Neural progenitor cell (in vitro differentiated cells): ENCODE measurements at regions not wholly inside any gene's neighbourhood (a gene's known extent, or its start where the extent isn't known, plus 50 kb on each side); places are given as distances from the start of the nearest gene placed in this dataset.

Experiments
- DNase-seq: peaks from one replicate; pipeline ENCODE4 v3.0.0-alpha.2; 2016; ENCODE audit warnings: low spot score
- H2AFZ ChIP-seq: fragments of 200-600 bp; sonication (generic); replicated peaks from 2 replicates; pipeline ENCODE4 v1.6.1; 2016; ENCODE audit warnings: antibody characterized with exemption
- H3F3A ChIP-seq: fragments of 200-600 bp; sonication (generic); 2 replicates; pipeline ENCODE4 v1.6.1; 2016; ENCODE audit warnings: antibody characterized with exemption, low read depth
- H3K27ac ChIP-seq: fragments of 200-600 bp; sonication (generic); 2 replicates; pipeline ENCODE4 v1.5.1; 2016; ENCODE audit warnings: mild to moderate bottlenecking
- H3K27me3 ChIP-seq: fragments of 200-600 bp; sonication (generic); 2 replicates; pipeline ENCODE4 v1.6.1; 2016; ENCODE audit warnings: mild to moderate bottlenecking, moderate library complexity
- H3K36me3 ChIP-seq: fragments of 200-600 bp; sonication (generic); 2 replicates; pipeline ENCODE4 v1.5.1; 2016
- H3K4me1 ChIP-seq: fragments of 200-600 bp; sonication (generic); 2 replicates; pipeline ENCODE4 v1.6.1; 2016; ENCODE audit warnings: mixed run types
- H3K4me2 ChIP-seq: fragments of 200-600 bp; sonication (generic); 2 replicates; pipeline ENCODE4 v1.6.1; 2016
- H3K4me3 ChIP-seq: fragments of 200-600 bp; sonication (generic); 2 replicates; pipeline ENCODE4 v1.5.1; 2016
- H3K79me2 ChIP-seq: fragments of 200-600 bp; sonication (generic); 2 replicates; pipeline ENCODE4 v1.6.1; 2016; ENCODE audit warnings: low read depth
- H3K9ac ChIP-seq: fragments of 200-600 bp; sonication (generic); 2 replicates; pipeline ENCODE4 v1.6.1; 2016
- H3K9me3 ChIP-seq: fragments of 200-600 bp; sonication (generic); 2 replicates; pipeline ENCODE4 v1.5.1; 2016; ENCODE audit warnings: low read depth
- H4K20me1 ChIP-seq: fragments of 200-600 bp; sonication (generic); 2 replicates; pipeline ENCODE4 v1.6.1; 2016; ENCODE audit warnings: low read depth
- H3K27ac Mint-ChIP-seq: 3 replicates; pipeline ENCODE4 v1.8.0; 2021; ENCODE audit warnings: mixed read lengths
- H3K27me3 Mint-ChIP-seq: 2 replicates; pipeline ENCODE4 v1.8.0; 2022; ENCODE audit warnings: low read depth, mild to moderate bottlenecking, inconsistent platforms, moderate library complexity, mixed read lengths; ENCODE audit not compliant: insufficient read depth
- H3K36me3 Mint-ChIP-seq: 3 replicates; pipeline ENCODE4 v1.8.0; 2021; ENCODE audit warnings: mixed read lengths
- H3K4me1 Mint-ChIP-seq: 3 replicates; pipeline ENCODE4 v1.8.0; 2021; ENCODE audit warnings: mixed read lengths
- H3K4me3 Mint-ChIP-seq: 3 replicates; pipeline ENCODE4 v1.8.0; 2021; ENCODE audit warnings: mild to moderate bottlenecking, moderate library complexity, mixed read lengths
- H3K9me3 Mint-ChIP-seq: 3 replicates; pipeline ENCODE4 v1.8.0; 2020; ENCODE audit warnings: mixed read lengths
- EZH2 ChIP-seq: fragments of 200-600 bp; sonication (generic); IDR thresholded peaks from 2 replicates; pipeline ENCODE4 v1.6.1; 2017; ENCODE audit warnings: antibody characterized with exemption, mild to moderate bottlenecking, moderate library complexity
- EZH2phosphoT487 ChIP-seq: fragments of 200-600 bp; sonication (generic); IDR thresholded peaks from 2 replicates; pipeline ENCODE4 v1.6.1; 2017; ENCODE audit warnings: antibody characterized with exemption
- TF ChIP-seq, protein P1 (sequence below): fragments of 200-600 bp; sonication (generic); IDR thresholded peaks from 2 replicates; pipeline ENCODE4 v1.5.1; 2017; ENCODE audit warnings: antibody characterized with exemption, mild to moderate bottlenecking

DNA sequence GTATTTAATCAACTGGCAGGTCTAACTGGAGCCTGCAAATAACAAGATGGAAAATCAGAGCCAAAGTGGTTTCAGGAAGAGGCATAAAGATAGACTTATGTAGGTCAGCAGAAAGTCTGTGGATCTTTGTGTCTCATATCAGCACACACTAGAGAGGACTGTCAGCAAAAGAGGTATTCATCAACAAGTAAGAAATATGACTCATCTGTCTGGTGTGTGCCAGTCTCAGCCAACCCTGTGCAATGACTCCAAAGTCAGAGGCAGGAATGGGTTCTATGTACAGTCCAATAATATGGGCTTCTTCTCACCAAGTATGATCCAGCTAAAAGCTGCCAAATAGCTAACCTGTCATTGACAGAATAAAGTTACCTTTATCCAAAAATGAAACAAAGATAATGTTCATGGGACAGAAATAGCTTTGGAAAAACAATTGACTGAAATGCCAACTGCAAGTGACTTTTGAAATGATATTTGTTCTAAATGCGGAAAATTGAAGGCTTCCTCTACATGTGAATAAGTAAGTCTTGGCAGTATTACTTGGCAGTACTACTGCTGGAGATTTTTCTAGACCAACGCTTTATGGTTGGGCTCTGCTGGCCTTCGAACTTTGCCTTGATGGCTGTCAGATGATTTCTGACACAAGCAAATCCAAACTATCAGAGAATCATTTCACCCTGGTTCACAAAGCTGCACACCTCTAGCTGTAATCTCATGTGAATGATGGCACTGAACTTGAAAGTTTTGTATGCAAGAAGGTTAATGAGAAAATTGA lies 272.3 kb upstream of the SEMA3C start:
- H3K9me3 Mint-ChIP-seq: no peaks in the 10 kb centered on the region
- Histone ChIP-seq H3K4me3 (no peak overlapping the region), H3K9ac (no peak overlapping the region), H3K36me3 (no peaks in the 10 kb centered on the region), H3F3A (no peaks in the 10 kb centered on the region), H3K9me3 (no peaks in the 10 kb centered on the region), H4K20me1 (no peaks in the 10 kb centered on the region), H3K79me2 (no peaks in the 10 kb centered on the region), H3K4me1 (no peaks in the 10 kb centered on the region), H3K27me3 (no peaks in the 10 kb centered on the region), H3K27ac (no peak overlapping the region), H2AFZ (no peak overlapping the region), H3K4me2 (no peak overlapping the region)
- DNase-seq: no peak
- H3K27me3 Mint-ChIP-seq: peaks cover 3% of the 10 kb centered on the region
- no peaks in the 10 kb centered on the region for H3K4me1 Mint-ChIP-seq
- no peaks in the 10 kb centered on the region for H3K36me3 Mint-ChIP-seq
- no peak for TF ChIP-seq EZH2
- H3K27ac Mint-ChIP-seq: no peak overlapping the region
- H3K4me3 Mint-ChIP-seq: no peak overlapping the region

DNA sequence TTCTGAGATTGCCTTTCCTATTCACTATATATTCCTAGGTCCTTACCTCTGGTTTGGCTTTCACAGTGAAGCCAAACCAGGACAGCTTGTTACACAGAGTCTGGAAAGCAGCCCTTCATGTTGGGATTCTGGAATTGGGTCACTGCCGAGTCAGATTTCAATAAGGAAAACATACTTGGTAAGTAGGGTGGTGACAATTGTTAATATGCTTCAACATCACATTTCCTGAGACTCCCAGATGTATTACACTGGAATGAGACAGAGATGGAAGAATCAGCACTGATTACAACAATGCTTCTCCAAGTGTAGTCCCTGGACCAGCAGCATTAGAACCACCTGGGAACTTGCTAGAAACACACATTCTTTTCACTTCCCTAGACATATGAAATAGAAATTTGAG lies 268.9 kb upstream of the SEMA3C start:
- Histone ChIP-seq H3F3A (no peaks in the 10 kb centered on the region), H3K4me3 (no peak overlapping the region), H3K4me1 (no peaks in the 10 kb centered on the region), H3K27ac (no peak overlapping the region), H3K9ac (no peak overlapping the region), H4K20me1 (no peaks in the 10 kb centered on the region), H3K27me3 (no peaks in the 10 kb centered on the region), H3K79me2 (no peaks in the 10 kb centered on the region), H3K9me3 (no peaks in the 10 kb centered on the region), H3K36me3 (no peaks in the 10 kb centered on the region), H3K4me2 (no peak overlapping the region), H2AFZ (no peak overlapping the region)
- no peaks in the 10 kb centered on the region for H3K9me3 Mint-ChIP-seq
- no peak for DNase-seq
- H3K4me1 Mint-ChIP-seq: no peaks in the 10 kb centered on the region
- H3K4me3 Mint-ChIP-seq: no peak overlapping the region
- no peak overlapping the region for H3K27ac Mint-ChIP-seq
- H3K36me3 Mint-ChIP-seq: no peaks in the 10 kb centered on the region
- TF ChIP-seq EZH2phosphoT487 (no peak), EZH2 (no peak)
- TF ChIP-seq, protein P1, sequence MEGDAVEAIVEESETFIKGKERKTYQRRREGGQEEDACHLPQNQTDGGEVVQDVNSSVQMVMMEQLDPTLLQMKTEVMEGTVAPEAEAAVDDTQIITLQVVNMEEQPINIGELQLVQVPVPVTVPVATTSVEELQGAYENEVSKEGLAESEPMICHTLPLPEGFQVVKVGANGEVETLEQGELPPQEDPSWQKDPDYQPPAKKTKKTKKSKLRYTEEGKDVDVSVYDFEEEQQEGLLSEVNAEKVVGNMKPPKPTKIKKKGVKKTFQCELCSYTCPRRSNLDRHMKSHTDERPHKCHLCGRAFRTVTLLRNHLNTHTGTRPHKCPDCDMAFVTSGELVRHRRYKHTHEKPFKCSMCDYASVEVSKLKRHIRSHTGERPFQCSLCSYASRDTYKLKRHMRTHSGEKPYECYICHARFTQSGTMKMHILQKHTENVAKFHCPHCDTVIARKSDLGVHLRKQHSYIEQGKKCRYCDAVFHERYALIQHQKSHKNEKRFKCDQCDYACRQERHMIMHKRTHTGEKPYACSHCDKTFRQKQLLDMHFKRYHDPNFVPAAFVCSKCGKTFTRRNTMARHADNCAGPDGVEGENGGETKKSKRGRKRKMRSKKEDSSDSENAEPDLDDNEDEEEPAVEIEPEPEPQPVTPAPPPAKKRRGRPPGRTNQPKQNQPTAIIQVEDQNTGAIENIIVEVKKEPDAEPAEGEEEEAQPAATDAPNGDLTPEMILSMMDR: no peak
- peaks cover 3% of the 10 kb centered on the region for H3K27me3 Mint-ChIP-seq

DNA sequence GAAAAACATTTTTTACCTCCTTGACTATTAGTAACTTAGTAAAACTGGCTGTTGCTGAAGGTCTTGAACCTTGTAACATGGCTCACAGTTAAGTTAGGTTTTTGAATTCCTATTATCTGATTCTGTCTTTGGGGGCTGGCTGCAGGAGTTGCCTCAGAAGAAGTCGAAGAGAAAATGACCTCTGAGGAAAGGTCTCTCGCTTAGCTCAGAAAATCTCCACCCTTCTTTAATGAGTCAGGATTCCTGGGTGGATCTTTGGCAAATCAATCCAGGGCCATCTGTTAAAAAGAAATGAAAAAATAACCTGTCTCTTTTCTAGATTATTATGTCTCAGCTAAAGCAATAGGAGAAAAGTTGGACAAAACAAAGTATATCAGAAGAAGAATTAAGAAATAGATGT lies 267.8 kb upstream of the SEMA3C start:
- TF ChIP-seq, protein P1: no peak
- TF ChIP-seq EZH2phosphoT487 (no peak), EZH2 (no peak)
- no peak overlapping the region for H3K4me3 ChIP-seq
- H3K27ac ChIP-seq: no peak overlapping the region
- no peak overlapping the region for H3K4me2 ChIP-seq
- Mint-ChIP-seq H3K9me3 (peaks cover 2% of the 10 kb centered on the region), H3K4me3 (no peak overlapping the region), H3K27ac (no peak overlapping the region), H3K27me3 (peaks cover 3% of the 10 kb centered on the region), H3K36me3 (no peaks in the 10 kb centered on the region), H3K4me1 (no peaks in the 10 kb centered on the region)
- no peak overlapping the region for H3K9ac ChIP-seq
- no peaks in the 10 kb centered on the region for H3K79me2 ChIP-seq
- H3K9me3 ChIP-seq: no peaks in the 10 kb centered on the region
- no peak overlapping the region for H2AFZ ChIP-seq
- H3F3A ChIP-seq: no peaks in the 10 kb centered on the region
- DNase-seq: no peak
- H4K20me1 ChIP-seq: no peaks in the 10 kb centered on the region
- no peaks in the 10 kb centered on the region for H3K4me1 ChIP-seq
- H3K27me3 ChIP-seq: no peaks in the 10 kb centered on the region
- H3K36me3 ChIP-seq: no peaks in the 10 kb centered on the region

GRCh38 chr7:81185072-81185471 lies 266.2 kb upstream of the SEMA3C start:
- TF ChIP-seq, protein P1: no peak
- TF ChIP-seq EZH2: no peak
- TF ChIP-seq EZH2phosphoT487: no peak

More at GRCh38 chr7:81185072-81185471, 266.2 kb upstream of the SEMA3C start:
- no peak for DNase-seq
- Histone ChIP-seq H3K4me3 (no peak overlapping the region), H3K27me3 (no peaks in the 10 kb centered on the region), H3F3A (no peaks in the 10 kb centered on the region), H3K36me3 (no peaks in the 10 kb centered on the region), H3K27ac (no peak overlapping the region), H3K79me2 (no peaks in the 10 kb centered on the region), H3K9me3 (no peaks in the 10 kb centered on the region), H3K4me2 (no peak overlapping the region), H3K9ac (no peak overlapping the region), H2AFZ (no peak overlapping the region), H4K20me1 (no peaks in the 10 kb centered on the region), H3K4me1 (no peaks in the 10 kb centered on the region)
- H3K9me3 Mint-ChIP-seq: peaks cover 10% of the 10 kb centered on the region
- H3K36me3 Mint-ChIP-seq: peaks cover 3% of the 10 kb centered on the region
- no peak overlapping the region for H3K4me3 Mint-ChIP-seq
- peaks cover 4% of the 10 kb centered on the region for H3K27me3 Mint-ChIP-seq
- no peaks in the 10 kb centered on the region for H3K4me1 Mint-ChIP-seq
- no peak overlapping the region for H3K27ac Mint-ChIP-seq
